GM12878 (cell line): ENCODE measurements at regions not wholly inside any gene's neighbourhood (a gene's known extent, or its start where the extent isn't known, plus 50 kb on each side); places are given as distances from the start of the nearest gene placed in this dataset.

Experiments used
- ATAC-seq: fragments of 200-7000 bp; cut with Tn5 transposase; 3 replicates; pipeline ENCODE4 v1.9.1; 2020; ENCODE audit warnings: mild to moderate bottlenecking, moderate library complexity
- BruUV-seq: library from RNA; stranded (reverse); fragments of 400-500 nt; replicated peaks from 2 replicates; lab custom pipeline; 2021; lab: Mats Ljungman, UMichigan
- CTCF ChIA-PET: fragments of 300-600 bp; sonication (Branson Sonifier 250); formaldehyde crosslinking; extraction: SDS; loops from one replicate; lab custom pipeline; 2021; ENCODE audit warnings: inconsistent platforms; lab: Yijun Ruan, JAX
- POLR2A ChIA-PET: fragments of 350-600 bp; formaldehyde crosslinking; extraction: SDS; loops from one replicate; lab custom pipeline; 2021; ENCODE audit warnings: inconsistent platforms; lab: Charles Lee
- RAD21 ChIA-PET: fragments of 300-600 bp; sonication (Branson Sonifier 250); formaldehyde crosslinking; loops from one replicate; lab custom pipeline; 2023; ENCODE audit warnings: antibody characterized with exemption; ENCODE audit not compliant: unreplicated experiment; lab: Charles Lee
- SMC1A ChIA-PET: fragments of 300-600 bp; sonication (Branson Sonifier 250); formaldehyde crosslinking; loops from one replicate; lab custom pipeline; 2023; ENCODE audit not compliant: unreplicated experiment, uncharacterized antibody; lab: Charles Lee
- DNase-seq: peaks from one replicate; pipeline ENCODE4 v3.0.0-alpha.2; 2011; ENCODE audit warnings: low read depth, low spot score
- FAIRE-seq: peaks from 3 replicates; lab custom pipeline; 2011; peaks lifted over from hg19 to GRCh38; lab: Jason Lieb, UNC
- H2AFZ ChIP-seq: 2 replicates; pipeline ENCODE4 v1.6.0; 2011; ENCODE audit warnings: low read depth, low read length, control low read depth; ENCODE audit not compliant: control insufficient read depth
- H3K27ac ChIP-seq: 2 replicates; pipeline ENCODE4 v1.5.1; 2011; ENCODE audit warnings: control low read depth; ENCODE audit not compliant: control insufficient read depth, insufficient read depth
- H3K27me3 ChIP-seq, 2 experiments: replicated peaks in 1 of 2; 2 replicates each; pipeline versions ENCODE4 v1.6.0 to v1.6.1; 2011; ENCODE audit warnings: low read length in 1 of 2; ENCODE audit not compliant: control insufficient read depth in 2 of 2, insufficient read depth in 2 of 2
- H3K36me3 ChIP-seq, 2 experiments: 2 replicates each; pipeline ENCODE4 v1.5.1; 2011; ENCODE audit warnings: low read length in 1 of 2; ENCODE audit not compliant: control insufficient read depth in 2 of 2, insufficient read depth in 2 of 2
- H3K4me1 ChIP-seq: 2 replicates; pipeline ENCODE4 v1.6.1; 2011; ENCODE audit warnings: mild to moderate bottlenecking, low read length, moderate library complexity, mixed read lengths; ENCODE audit not compliant: control insufficient read depth, insufficient read depth
- H3K4me2 ChIP-seq: 2 replicates; pipeline ENCODE4 v1.6.0; 2011; ENCODE audit warnings: control low read depth; ENCODE audit not compliant: control insufficient read depth, insufficient read depth
- H3K4me3 ChIP-seq: fragments of 200-600 bp; sonication (generic); 2 replicates; pipeline ENCODE4 v1.5.1; 2016
- H3K79me2 ChIP-seq: 2 replicates; pipeline ENCODE4 v1.6.0; 2011; ENCODE audit warnings: low read length; ENCODE audit not compliant: control insufficient read depth, insufficient read depth
- H3K9ac ChIP-seq: 2 replicates; pipeline ENCODE4 v1.8.0; 2011; ENCODE audit warnings: low read length, control low read depth, mixed read lengths; ENCODE audit not compliant: control insufficient read depth, insufficient read depth
- H3K9me3 ChIP-seq: replicated peaks from 3 replicates; pipeline ENCODE4 v1.5.1; 2011; ENCODE audit warnings: mild to moderate bottlenecking, low read length; ENCODE audit not compliant: control insufficient read depth, insufficient read depth
- H4K20me1 ChIP-seq: 2 replicates; pipeline ENCODE4 v1.6.0; 2011; ENCODE audit not compliant: control insufficient read depth, insufficient read depth
- ATF2 ChIP-seq: IDR thresholded peaks from 2 replicates; pipeline ENCODE4 v1.6.1; 2012; ENCODE audit warnings: low read length, inconsistent platforms
- CBFB ChIP-seq: IDR thresholded peaks from 2 replicates; pipeline ENCODE4 v1.6.1; 2016; ENCODE audit warnings: antibody characterized with exemption, low read depth
- EGR1 ChIP-seq, 2 experiments: IDR thresholded peaks; 1 replicate in 1 of 2; 2 replicates in 1 of 2; pipeline ENCODE4 v1.6.1; 2011 to 2012; ENCODE audit warnings: low read depth in 2 of 2, low read length in 2 of 2, borderline replicate concordance in 1 of 2, mild to moderate bottlenecking in 1 of 2, moderate library complexity in 1 of 2
- ETV6 ChIP-seq, 2 experiments: fragments of 450-650 bp in 1 of 2; IDR thresholded peaks in 1 of 2; conservative IDR thresholded peaks in 1 of 2; 2 replicates each; pipeline ENCODE4 v1.6.1; 2014; ENCODE audit warnings: antibody characterized with exemption in 1 of 2, borderline replicate concordance in 1 of 2, low read depth in 1 of 2, mild to moderate bottlenecking in 1 of 2, moderate library complexity in 1 of 2
- IRF4 ChIP-seq: IDR thresholded peaks from 2 replicates; pipeline ENCODE4 v1.6.1; 2011; ENCODE audit warnings: low read depth, low read length
- MXI1 ChIP-seq: fragments of 150-350 bp; IDR thresholded peaks from 2 replicates; pipeline ENCODE4 v1.6.1; 2011; ENCODE audit warnings: low read depth, mild to moderate bottlenecking, inconsistent platforms, low read length, improper control_type of control experiment
- MYC ChIP-seq: IDR thresholded peaks from 2 replicates; pipeline ENCODE4 v1.6.1; 2011; ENCODE audit warnings: mild to moderate bottlenecking, low read length, moderate library complexity, inconsistent platforms; ENCODE audit not compliant: insufficient read depth, insufficient replicate concordance, insufficient read length, severe bottlenecking
- POU2F2 ChIP-seq: IDR thresholded peaks from 3 replicates; pipeline ENCODE4 v1.6.1; 2011; ENCODE audit warnings: low read depth, mild to moderate bottlenecking, low read length, borderline replicate concordance
- RUNX3 ChIP-seq: IDR thresholded peaks from 2 replicates; pipeline ENCODE4 v1.6.1; 2012; ENCODE audit warnings: low read length, inconsistent platforms
- USF2 ChIP-seq: IDR thresholded peaks from 2 replicates; pipeline ENCODE4 v1.6.1; 2011; ENCODE audit warnings: low read depth, low read length, improper control_type of control experiment, borderline replicate concordance
- ZSCAN29 ChIP-seq: fragments of 450-650 bp; IDR thresholded peaks from 2 replicates; pipeline ENCODE4 v1.6.1; 2017; ENCODE audit warnings: mild to moderate bottlenecking, moderate library complexity
- WGBS: methylation state at CpG from one replicate; pipeline ENCODE4 v1.1.6; 2016; ENCODE audit warnings: low lambda C conversion rate; ENCODE audit not compliant: insufficient replicate concordance, insufficient coverage; ENCODE audit errors: missing lambda C conversion rate; 5-methylcytosine and 5-hydroxymethylcytosine counted together
- in situ Hi-C: fragments of 300-500 bp; cut with MboI; formaldehyde crosslinking; loops from 9 replicates; pipeline ENCODE4 v1.14.3; 2018; ENCODE audit warnings: mixed read lengths
- intact Hi-C: fragments of 100-400 bp; cut with micrococcal nuclease; formaldehyde crosslinking; loops from one replicate; pipeline ENCODE4 v1.14.2; 2022; ENCODE audit not compliant: unreplicated experiment

GRCh38 chr3:127090218-127091160 lies 102.4 kb upstream of the PRR23E start:
- in situ Hi-C loops (no loop called here), intact Hi-C loops (no loop called here)
- Histone ChIP-seq H2AFZ (no peak overlapping the region), H3K4me2 (no peak overlapping the region), H3K9ac (no peak overlapping the region), H3K79me2 (no peaks in the 10 kb centered on the region), H3K4me1 (no peaks in the 10 kb centered on the region), H3K4me3 (no peak overlapping the region), H3K36me3 (no peaks in the 10 kb centered on the region), H3K9me3 (no peaks in the 10 kb centered on the region), H3K27me3 (peaks cover 0 to 2% of the 10 kb centered on the region in 2 experiments; a peak in 2 of 4 replicates), H3K27ac (no peak overlapping the region), H4K20me1 (no peaks in the 10 kb centered on the region)
- CTCF ChIA-PET: no interaction called here
- ATAC-seq (no peak), DNase-seq (no peak), FAIRE-seq (no peak)
- 40% methylated on average over 14 of the region's 14 CpGs for WGBS
- TF ChIP-seq USF2 (no peak), ATF2 (no peak), POU2F2 (no peak), EGR1 (IDR thresholded peaks at IDR 0.05; ENCODE audit: borderline replicate concordance in 1 of 2, low read depth in 2 of 2, low read length in 2 of 2) (no peak), RUNX3 (no peak), CBFB (no peak), ZSCAN29 (no peak), ETV6 (conservative IDR thresholded peaks at IDR 0.05 in 1 of 2, IDR thresholded peaks at IDR 0.05 in 1 of 2; ENCODE audit: borderline replicate concordance in 1 of 2, low read depth in 1 of 2) (no peak), MXI1 (no peak), MYC (no peak), IRF4 (no peak)
- POLR2A ChIA-PET: no interaction called here
- BruUV-seq: no TSS peak
- SMC1A ChIA-PET: no interaction called here
- RAD21 ChIA-PET: no interaction called here
